H1 (cell line): ENCODE measurements at regions not wholly inside any gene's neighbourhood (a gene's known extent, or its start where the extent isn't known, plus 50 kb on each side); places are given as distances from the start of the nearest gene placed in this dataset.
A peak's percentile ranks its signal among the peaks of the same experiment; 100 is the strongest.

Source experiments
- CHD2 ChIP-seq: IDR thresholded peaks from 2 replicates; pipeline ENCODE4 v1.6.1; 2012; ENCODE audit warnings: low read length, improper control_type of control experiment
- CTCF ChIP-seq, 3 experiments: IDR thresholded peaks; 1 replicate in 2 of 3; 2 replicates in 1 of 3; pipeline versions ENCODE4 v1.5.1 to v1.6.1; 2011; ENCODE audit warnings: low read length in 3 of 3, mild to moderate bottlenecking in 3 of 3, inconsistent platforms in 2 of 3, low read depth in 1 of 3, moderate library complexity in 1 of 3; ENCODE audit not compliant: insufficient read depth in 1 of 3; ENCODE audit errors: control extremely low read depth in 1 of 3
- EZH2 ChIP-seq: fragments of 200-600 bp; sonication (generic); IDR thresholded peaks from 2 replicates; pipeline ENCODE4 v1.7.1; 2012; ENCODE audit warnings: low read depth, mild to moderate bottlenecking, moderate library complexity, low read length, inconsistent platforms; ENCODE audit not compliant: severe bottlenecking
- KDM4A ChIP-seq: IDR thresholded peaks from one replicate; pipeline ENCODE4 v1.7.1; 2012; ENCODE audit warnings: low read depth, mild to moderate bottlenecking, moderate library complexity, low read length, inconsistent platforms; ENCODE audit not compliant: severe bottlenecking
- RBBP5 ChIP-seq: IDR thresholded peaks from 2 replicates; pipeline ENCODE4 v1.7.1; 2012; ENCODE audit warnings: low read depth, mild to moderate bottlenecking, inconsistent platforms, low read length, moderate library complexity, borderline replicate concordance
- RFX5 ChIP-seq: IDR thresholded peaks from 2 replicates; pipeline ENCODE4 v1.6.1; 2011; ENCODE audit warnings: low read depth, low read length, improper control_type of control experiment, borderline replicate concordance
- RXRA ChIP-seq: IDR thresholded peaks from 2 replicates; pipeline ENCODE4 v1.6.1; 2011; ENCODE audit warnings: low read depth, mild to moderate bottlenecking, low read length, moderate library complexity; ENCODE audit not compliant: insufficient read depth
- USF2 ChIP-seq: IDR thresholded peaks from 2 replicates; pipeline ENCODE4 v1.6.1; 2011; ENCODE audit warnings: low read length, improper control_type of control experiment

- TF ChIP-seq CHD2 (no peak), RBBP5 (no peak), RXRA (no peak), KDM4A (no peak), CTCF (IDR thresholded peaks at IDR 0.05; ENCODE audit: control extremely low read depth in 1 of 3, insufficient read depth in 1 of 3, low read depth in 1 of 3, low read length in 3 of 3) (peak; percentile 22 to 36 (median 27); a peak in 3 of 4 replicates), USF2 (no peak), EZH2 (no peak), RFX5 (no peak)
These were observed 72.5 kb upstream of the POLG start for GRCh38 chr15:89406940-89407607.
